Cardiac fibroblast (primary cell): ENCODE measurements at regions not wholly inside any gene's neighbourhood (a gene's known extent, or its start where the extent isn't known, plus 50 kb on each side); places are given as distances from the start of the nearest gene placed in this dataset.

Experiments
- DNase-seq, 2 donors: peaks; one replicate each; pipeline versions ENCODE4 v3.0.0 to v3.0.0-alpha.2; 2010; ENCODE audit warnings: low read depth in 2 of 2
- H3K4me3 ChIP-seq, 2 donors: replicated peaks in 1 of 2; 1 replicate in 1 of 2; 2 replicates in 1 of 2; pipeline ENCODE4 v1.5.1; 2011; ENCODE audit warnings: low read depth in 2 of 2, low read length in 2 of 2, mild to moderate bottlenecking in 2 of 2, moderate library complexity in 1 of 2
- TF ChIP-seq, protein P1 (sequence below): IDR thresholded peaks from one replicate; pipeline ENCODE4 v1.5.1; 2011; ENCODE audit warnings: low read depth, mild to moderate bottlenecking, low read length, inconsistent platforms

- H3K4me3 ChIP-seq: no peak overlapping the region
- TF ChIP-seq, protein P1, sequence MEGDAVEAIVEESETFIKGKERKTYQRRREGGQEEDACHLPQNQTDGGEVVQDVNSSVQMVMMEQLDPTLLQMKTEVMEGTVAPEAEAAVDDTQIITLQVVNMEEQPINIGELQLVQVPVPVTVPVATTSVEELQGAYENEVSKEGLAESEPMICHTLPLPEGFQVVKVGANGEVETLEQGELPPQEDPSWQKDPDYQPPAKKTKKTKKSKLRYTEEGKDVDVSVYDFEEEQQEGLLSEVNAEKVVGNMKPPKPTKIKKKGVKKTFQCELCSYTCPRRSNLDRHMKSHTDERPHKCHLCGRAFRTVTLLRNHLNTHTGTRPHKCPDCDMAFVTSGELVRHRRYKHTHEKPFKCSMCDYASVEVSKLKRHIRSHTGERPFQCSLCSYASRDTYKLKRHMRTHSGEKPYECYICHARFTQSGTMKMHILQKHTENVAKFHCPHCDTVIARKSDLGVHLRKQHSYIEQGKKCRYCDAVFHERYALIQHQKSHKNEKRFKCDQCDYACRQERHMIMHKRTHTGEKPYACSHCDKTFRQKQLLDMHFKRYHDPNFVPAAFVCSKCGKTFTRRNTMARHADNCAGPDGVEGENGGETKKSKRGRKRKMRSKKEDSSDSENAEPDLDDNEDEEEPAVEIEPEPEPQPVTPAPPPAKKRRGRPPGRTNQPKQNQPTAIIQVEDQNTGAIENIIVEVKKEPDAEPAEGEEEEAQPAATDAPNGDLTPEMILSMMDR: no peak
- DNase-seq: no peak
These were observed 142.0 kb downstream of the PTPN20 start for GRCh38 chr10:47053081-47053798.

DNA sequence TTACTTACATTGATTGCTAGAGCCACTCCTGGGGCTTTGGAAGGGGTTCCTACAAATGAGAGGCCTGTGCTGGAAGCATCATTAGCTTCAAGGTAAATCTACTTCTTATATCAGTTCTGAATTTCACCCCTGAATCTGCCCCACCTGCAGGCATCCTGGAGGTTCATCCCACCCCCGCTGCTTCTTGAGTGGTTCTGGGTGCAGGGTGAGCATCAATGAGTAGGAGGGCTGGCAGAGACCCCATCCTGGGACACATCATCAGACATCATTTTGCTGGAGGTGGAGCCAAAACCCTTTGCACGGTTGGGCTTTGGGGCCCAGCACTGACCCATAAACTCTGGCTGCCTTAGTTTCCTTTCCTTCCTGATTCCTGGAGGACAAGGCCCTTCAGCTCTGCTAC is 143.7 kb downstream of the PTPN20 start:
- TF ChIP-seq, protein P1: no peak
- H3K4me3 ChIP-seq: no peak overlapping the region
- no peak for DNase-seq

- no peak for DNase-seq
- H3K4me3 ChIP-seq: no peak overlapping the region
- TF ChIP-seq, protein P1: no peak
These were observed 144.4 kb downstream of the PTPN20 start for GRCh38 chr10:47055386-47056246.

DNA sequence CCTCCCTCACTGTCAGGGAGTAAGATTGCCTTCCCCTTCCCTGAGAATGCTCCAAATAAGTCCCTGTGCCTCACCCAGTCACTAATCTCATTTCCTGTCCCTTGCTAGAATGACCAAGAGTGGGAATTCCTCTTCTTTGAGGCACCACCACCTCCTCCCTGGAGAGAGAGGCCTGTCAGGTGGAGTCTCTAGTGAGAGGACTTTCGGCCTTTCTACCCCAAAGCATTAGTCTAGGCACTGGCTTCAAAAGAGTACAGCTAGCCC is 145.0 kb downstream of the PTPN20 start:
- no peak overlapping the region for H3K4me3 ChIP-seq
- TF ChIP-seq, protein P1: no peak
- DNase-seq: no peak

- TF ChIP-seq, protein P1: no peak
- H3K4me3 ChIP-seq: no peak overlapping the region
- no peak for DNase-seq
These were observed 146.2 kb downstream of the PTPN20 start for GRCh38 chr10:47057471-47057870.

GRCh38 chr10:47058032-47058702 is 146.9 kb downstream of the PTPN20 start:
- H3K4me3 ChIP-seq: no peak overlapping the region
- no peak for DNase-seq
- TF ChIP-seq, protein P1: no peak
